IMR-90 (cell line): ENCODE measurements at regions not wholly inside any gene's neighbourhood (a gene's known extent, or its start where the extent isn't known, plus 50 kb on each side); places are given as distances from the start of the nearest gene placed in this dataset.

ENCODE experiments used
- BHLHE40 ChIP-seq: fragments of 150-350 bp; IDR thresholded peaks from 2 replicates; pipeline ENCODE4 v1.6.1; 2016; ENCODE audit warnings: mild to moderate bottlenecking, low read depth, low read length
- CHD1 ChIP-seq: IDR thresholded peaks from 2 replicates; pipeline ENCODE4 v1.6.1; 2012; ENCODE audit warnings: low read depth, low read length, improper control_type of control experiment
- CTCF ChIP-seq: conservative IDR thresholded peaks from 2 replicates; pipeline ENCODE4 v1.5.1; 2012; ENCODE audit warnings: mild to moderate bottlenecking, low read depth, low read length, improper control_type of control experiment
- MAFK ChIP-seq: IDR thresholded peaks from 2 replicates; pipeline ENCODE4 v1.6.1; 2012; ENCODE audit warnings: low read depth, low read length, improper control_type of control experiment
- MAZ ChIP-seq: IDR thresholded peaks from 2 replicates; pipeline ENCODE4 v1.6.1; 2012; ENCODE audit warnings: low read depth, mild to moderate bottlenecking, low read length, improper control_type of control experiment, moderate library complexity, borderline replicate concordance
- POLR2A ChIP-seq: IDR thresholded peaks from 2 replicates; pipeline ENCODE4 v1.6.1; 2012; ENCODE audit warnings: mild to moderate bottlenecking, low read depth, low read length
- RAD21 ChIP-seq: IDR thresholded peaks from 2 replicates; pipeline ENCODE4 v1.6.1; 2012; ENCODE audit warnings: low read length, improper control_type of control experiment
- RCOR1 ChIP-seq: IDR thresholded peaks from 2 replicates; pipeline ENCODE4 v1.6.1; 2012; ENCODE audit warnings: mild to moderate bottlenecking, low read length, improper control_type of control experiment; ENCODE audit not compliant: insufficient replicate concordance
- RFX5 ChIP-seq: IDR thresholded peaks from 2 replicates; pipeline ENCODE4 v1.8.0; 2012; ENCODE audit warnings: low read depth, mild to moderate bottlenecking, low read length, moderate library complexity
- USF2 ChIP-seq: fragments of 150-350 bp; IDR thresholded peaks from 2 replicates; pipeline ENCODE4 v1.6.1; 2017; ENCODE audit warnings: mild to moderate bottlenecking, antibody characterized with exemption, low read length, low read depth

- no peak for TF ChIP-seq USF2
- no peak for TF ChIP-seq CTCF
- TF ChIP-seq RAD21, result no peak
- TF ChIP-seq MAZ, result no peak
- no peak for TF ChIP-seq CHD1
- no peak for TF ChIP-seq POLR2A
- no peak for TF ChIP-seq RCOR1
- no peak for TF ChIP-seq BHLHE40
- TF ChIP-seq RFX5, result no peak
- no peak for TF ChIP-seq MAFK
Measured at GRCh38 chr16:54465063-54465462, 178.5 kb upstream of the IRX3 start.
